SK-N-MC (cell line): ENCODE measurements at regions not wholly inside any gene's neighbourhood (a gene's known extent, or its start where the extent isn't known, plus 50 kb on each side); places are given as distances from the start of the nearest gene placed in this dataset.

Experiments used
- EZH2 ChIP-seq: fragments of 200-600 bp; sonication (generic); IDR thresholded peaks from one replicate; pipeline ENCODE4 v1.6.1; 2017; ENCODE audit warnings: antibody characterized with exemption
- POLR2AphosphoS5 ChIP-seq: IDR thresholded peaks from 2 replicates; pipeline ENCODE4 v1.6.1; 2012; ENCODE audit warnings: mild to moderate bottlenecking, low read depth, low read length, borderline replicate concordance

DNA sequence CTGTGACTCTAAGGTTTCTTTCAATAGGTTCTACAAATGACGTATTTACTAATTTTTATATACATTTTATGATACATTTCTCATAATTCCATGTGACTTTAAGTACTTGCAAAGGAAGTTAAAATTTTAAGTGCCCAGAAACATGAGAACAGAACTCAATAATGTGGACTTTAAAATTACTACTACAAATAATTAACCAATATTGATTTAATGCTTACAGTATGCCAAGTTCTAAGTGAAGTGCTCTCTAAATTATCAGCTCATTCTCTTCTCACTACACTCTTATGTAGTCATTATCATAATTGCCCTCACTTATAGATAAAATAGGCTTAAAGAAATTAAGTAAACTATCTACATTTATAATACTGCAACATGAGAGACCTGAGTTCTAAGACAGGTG is 1690.7 kb upstream of the CDH9 start:
- TF ChIP-seq EZH2 (no peak), POLR2AphosphoS5 (no peak)
